GM18907 (cell line): ENCODE measurements at regions not wholly inside any gene's neighbourhood (a gene's known extent, or its start where the extent isn't known, plus 50 kb on each side); places are given as distances from the start of the nearest gene placed in this dataset.
"Not testable (repeated sequence)": the region's sequence is repeated elsewhere in the genome, so short reads cannot be mapped to it uniquely, and the experiment has no call there.

ENCODE experiments used
- ATAC-seq: cut with Tn5 transposase; IDR thresholded peaks from one replicate; pipeline ENCODE4 v1.9.1; 2021; ENCODE audit warnings: mild to moderate bottlenecking, moderate library complexity; ENCODE audit not compliant: unreplicated experiment

GRCh38 chr20:26218301-26218700, 521.6 kb upstream of the ZNF337 start:
- no peak for ATAC-seq

- no peak for ATAC-seq
These were observed 519.4 kb upstream of the ZNF337 start for GRCh38 chr20:26216025-26216424.

GRCh38 chr20:26214991-26215390, 518.3 kb upstream of the ZNF337 start:
- no peak for ATAC-seq

GRCh38 chr20:26209171-26209941, 512.7 kb upstream of the ZNF337 start:
- ATAC-seq, result no peak

GRCh38 chr20:26208296-26209091, 511.8 kb upstream of the ZNF337 start:
- no peak for ATAC-seq

- not testable (repeated sequence) for ATAC-seq
These were observed 511.3 kb upstream of the ZNF337 start for GRCh38 chr20:26207967-26208295.

- ATAC-seq, result no peak
These were observed 510.7 kb upstream of the ZNF337 start for GRCh38 chr20:26207237-26207966.

GRCh38 chr20:26205350-26205749, 508.7 kb upstream of the ZNF337 start:
- ATAC-seq, result no peak

- not testable (repeated sequence) for ATAC-seq
These were observed 504.4 kb upstream of the ZNF337 start for GRCh38 chr20:26201026-26201425.

- not testable (repeated sequence) for ATAC-seq
These were observed 490.7 kb upstream of the ZNF337 start for GRCh38 chr20:26187329-26187728.

GRCh38 chr20:26183720-26184119, 487.1 kb upstream of the ZNF337 start:
- ATAC-seq, result not testable (repeated sequence)

- ATAC-seq, result not testable (repeated sequence)
These were observed 484.7 kb upstream of the ZNF337 start for GRCh38 chr20:26181364-26181763.

- ATAC-seq, result not testable (repeated sequence)
These were observed 475.2 kb upstream of the ZNF337 start for GRCh38 chr20:26171875-26172274.

- ATAC-seq, result no peak
These were observed 472.9 kb upstream of the ZNF337 start for GRCh38 chr20:26169506-26169905.

GRCh38 chr20:26167499-26167898, 470.8 kb upstream of the ZNF337 start:
- ATAC-seq, result no peak

- ATAC-seq, result no peak
These were observed 467.2 kb upstream of the ZNF337 start for GRCh38 chr20:26163890-26164289.

- not testable (repeated sequence) for ATAC-seq
These were observed 466.5 kb upstream of the ZNF337 start for GRCh38 chr20:26163151-26163550.

- ATAC-seq, result not testable (repeated sequence)
These were observed 465.1 kb upstream of the ZNF337 start for GRCh38 chr20:26161741-26162140.

GRCh38 chr20:26160916-26161315, 464.3 kb upstream of the ZNF337 start:
- ATAC-seq, result not testable (repeated sequence)

GRCh38 chr20:26154224-26154623, 457.6 kb upstream of the ZNF337 start:
- no peak for ATAC-seq

GRCh38 chr20:26135325-26136110, 438.9 kb upstream of the ZNF337 start:
- no peak for ATAC-seq
